ENCODE measurements at regions not wholly inside any gene's neighbourhood (a gene's known extent, or its start where the extent isn't known, plus 50 kb on each side); places are given as distances from the start of the nearest gene placed in this dataset.

GRCh38 chr11:29255401-29255800, 761.4 kb downstream of the KCNA4 start:
- H3K9me3 ChIP-seq (replicated peaks) = peaks cover 8% of the 10 kb centered on the region
- intact Hi-C loops (cut with micrococcal nuclease) = no loop called here
- H3K27me3 ChIP-seq (ENCODE audit: low read depth) = no peaks in the 10 kb centered on the region
- H3K4me3 ChIP-seq = no peak overlapping the region
- H3K36me3 ChIP-seq = no peaks in the 10 kb centered on the region
- H3K27ac ChIP-seq (replicated peaks) = no peak overlapping the region
- no peak for TF ChIP-seq CTCF (IDR thresholded peaks at IDR 0.05; ENCODE audit: borderline replicate concordance)
- DNase-seq = no peak
- H3K4me1 ChIP-seq = no peaks in the 10 kb centered on the region

DNA sequence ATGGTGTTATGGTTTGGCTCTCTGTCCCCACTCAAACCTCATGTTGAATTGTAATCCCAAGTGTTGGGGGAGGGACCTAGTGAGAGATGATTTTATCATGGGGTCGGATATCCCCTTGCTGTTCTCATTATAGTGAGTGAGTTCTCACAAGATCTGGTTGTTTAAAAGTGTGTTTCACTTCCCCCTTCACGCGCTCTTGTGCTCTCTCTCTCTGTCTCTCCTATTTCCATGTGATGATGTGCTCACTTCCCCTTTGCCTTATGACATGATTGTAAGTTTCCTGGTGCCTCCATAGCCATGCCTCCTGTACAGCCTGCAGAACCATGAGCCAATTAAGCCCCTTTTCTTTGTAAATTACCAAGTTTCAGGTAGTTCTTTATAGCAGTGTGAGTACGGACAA, 765.1 kb downstream of the KCNA4 start:
- intact Hi-C loops (cut with micrococcal nuclease) = no loop called here
- no peaks in the 10 kb centered on the region for H3K36me3 ChIP-seq
- H3K4me3 ChIP-seq = no peak overlapping the region
- no peaks in the 10 kb centered on the region for H3K9me3 ChIP-seq (replicated peaks)
- H3K27ac ChIP-seq (replicated peaks) = no peak overlapping the region
- TF ChIP-seq CTCF (IDR thresholded peaks at IDR 0.05; ENCODE audit: borderline replicate concordance) = no peak
- H3K27me3 ChIP-seq (ENCODE audit: low read depth) = no peaks in the 10 kb centered on the region
- DNase-seq = no peak
- H3K4me1 ChIP-seq = no peaks in the 10 kb centered on the region

- DNase-seq = no peak
- no peak overlapping the region for H3K27ac ChIP-seq (replicated peaks)
- H3K9me3 ChIP-seq (replicated peaks) = no peaks in the 10 kb centered on the region
- no peak overlapping the region for H3K4me3 ChIP-seq
- no peaks in the 10 kb centered on the region for H3K27me3 ChIP-seq (ENCODE audit: low read depth)
- no peaks in the 10 kb centered on the region for H3K36me3 ChIP-seq
- H3K4me1 ChIP-seq = no peaks in the 10 kb centered on the region
- intact Hi-C loops (cut with micrococcal nuclease) = no loop called here
- no peak for TF ChIP-seq CTCF (IDR thresholded peaks at IDR 0.05; ENCODE audit: borderline replicate concordance)
Observed at GRCh38 chr11:29249713-29250112, 767.1 kb downstream of the KCNA4 start.

DNA sequence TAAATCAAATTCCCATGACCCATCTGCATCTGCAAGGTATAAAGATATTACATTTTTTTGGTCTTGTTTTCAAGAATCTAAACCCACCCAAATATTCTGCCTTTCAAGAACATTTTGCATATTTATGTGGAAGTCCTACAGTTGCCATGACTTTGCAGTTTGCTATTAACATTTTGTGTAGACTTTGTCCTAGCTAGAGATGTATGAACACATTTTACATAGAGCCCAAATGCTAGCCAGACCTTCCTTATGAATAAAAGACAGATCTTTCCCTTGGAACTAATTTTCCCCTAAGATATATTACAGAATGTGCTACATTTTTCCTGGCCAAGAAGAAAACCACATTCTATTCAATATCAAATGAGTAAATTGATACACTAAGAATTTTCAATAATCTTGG, 772.5 kb downstream of the KCNA4 start:
- Histone ChIP-seq H3K36me3 (no peaks in the 10 kb centered on the region), H3K4me3 (no peak overlapping the region), H3K27ac (replicated peaks) (no peak overlapping the region), H3K9me3 (replicated peaks) (no peaks in the 10 kb centered on the region), H3K4me1 (no peaks in the 10 kb centered on the region), H3K27me3 (ENCODE audit: low read depth) (no peaks in the 10 kb centered on the region)
- no peak for DNase-seq
- intact Hi-C loops (cut with micrococcal nuclease) = no loop called here
- TF ChIP-seq CTCF (IDR thresholded peaks at IDR 0.05; ENCODE audit: borderline replicate concordance) = no peak

- Histone ChIP-seq H3K27ac (replicated peaks) (no peak overlapping the region), H3K4me3 (no peak overlapping the region), H3K4me1 (no peaks in the 10 kb centered on the region), H3K36me3 (no peaks in the 10 kb centered on the region), H3K9me3 (replicated peaks) (no peaks in the 10 kb centered on the region), H3K27me3 (ENCODE audit: low read depth) (no peaks in the 10 kb centered on the region)
- intact Hi-C loops (cut with micrococcal nuclease) = no loop called here
- DNase-seq = no peak
- no peak for TF ChIP-seq CTCF (IDR thresholded peaks at IDR 0.05; ENCODE audit: borderline replicate concordance)
Observed at GRCh38 chr11:29243616-29244015, 773.2 kb downstream of the KCNA4 start.

- no peaks in the 10 kb centered on the region for H3K27me3 ChIP-seq (ENCODE audit: low read depth)
- no peak overlapping the region for H3K27ac ChIP-seq (replicated peaks)
- intact Hi-C loops (cut with micrococcal nuclease) = no loop called here
- H3K4me3 ChIP-seq = no peak overlapping the region
- H3K4me1 ChIP-seq = no peaks in the 10 kb centered on the region
- DNase-seq = no peak
- TF ChIP-seq CTCF (IDR thresholded peaks at IDR 0.05; ENCODE audit: borderline replicate concordance) = no peak
- H3K9me3 ChIP-seq (replicated peaks) = no peaks in the 10 kb centered on the region
- no peaks in the 10 kb centered on the region for H3K36me3 ChIP-seq
Observed at GRCh38 chr11:29231991-29232390, 784.8 kb downstream of the KCNA4 start.

All from left ventricle myocardium inferior (tissue), 1 donor.